ENCODE measurements at regions not wholly inside any gene's neighbourhood (a gene's known extent, or its start where the extent isn't known, plus 50 kb on each side); places are given as distances from the start of the nearest gene placed in this dataset.

GRCh38 chr7:84908196-84908793 lies 278.6 kb downstream of the SEMA3D start:
- TF ChIP-seq CTCF (IDR thresholded peaks at IDR 0.05; ENCODE audit: borderline replicate concordance, extremely low read depth, low read length, poor library complexity, severe bottlenecking) (no peak), EZH2 (IDR thresholded peaks at IDR 0.05; ENCODE audit: borderline replicate concordance, low read depth, low read length, severe bottlenecking) (no peak)

Measured in DND-41 (cell line).